Karpas-422 (cell line): ENCODE measurements at regions not wholly inside any gene's neighbourhood (a gene's known extent, or its start where the extent isn't known, plus 50 kb on each side); places are given as distances from the start of the nearest gene placed in this dataset.

Experiments used
- DNase-seq: peaks from one replicate; pipeline ENCODE4 v3.0.0-alpha.2; 2015
- H2AFZ ChIP-seq: fragments of 200-600 bp; sonication (generic); 2 replicates; pipeline ENCODE4 v1.6.1; 2014; ENCODE audit warnings: antibody characterized with exemption, low read length, mixed read lengths
- H3K27ac ChIP-seq: fragments of 200-600 bp; sonication (generic); 2 replicates; pipeline ENCODE4 v1.5.1; 2014; ENCODE audit warnings: mild to moderate bottlenecking, low read length, moderate library complexity
- H3K27me3 ChIP-seq: fragments of 200-600 bp; sonication (generic); 2 replicates; pipeline ENCODE4 v1.6.1; 2014; ENCODE audit warnings: low read length, mixed read lengths
- H3K36me3 ChIP-seq: fragments of 200-600 bp; sonication (generic); 2 replicates; pipeline ENCODE4 v1.6.1; 2014; ENCODE audit warnings: low read length, mixed read lengths; ENCODE audit not compliant: insufficient read depth
- H3K4me1 ChIP-seq: fragments of 200-600 bp; sonication (generic); 2 replicates; pipeline ENCODE4 v1.6.1; 2014; ENCODE audit warnings: mild to moderate bottlenecking, low read length, mixed read lengths
- H3K4me2 ChIP-seq: fragments of 200-600 bp; sonication (generic); 2 replicates; pipeline ENCODE4 v1.6.1; 2014; ENCODE audit warnings: low read length, low read depth, mild to moderate bottlenecking; ENCODE audit not compliant: poor library complexity, severe bottlenecking
- H3K4me3 ChIP-seq: fragments of 200-600 bp; sonication (generic); 2 replicates; pipeline ENCODE4 v1.5.1; 2014; ENCODE audit warnings: mild to moderate bottlenecking, antibody characterized with exemption, low read length, mixed read lengths
- H3K79me2 ChIP-seq: fragments of 200-600 bp; sonication (generic); 2 replicates; pipeline ENCODE4 v1.6.1; 2014; ENCODE audit warnings: mild to moderate bottlenecking, low read length, mixed read lengths
- H3K9ac ChIP-seq: fragments of 200-600 bp; sonication (generic); 2 replicates; pipeline ENCODE4 v1.6.0; 2014; ENCODE audit warnings: low read length
- H3K9me2 ChIP-seq: fragments of 200-600 bp; sonication (generic), shearing (Covaris generic); replicated peaks from 2 replicates; pipeline ENCODE4 v1.6.0; 2014; ENCODE audit warnings: mild to moderate bottlenecking, low read length, moderate library complexity; ENCODE audit not compliant: insufficient read depth
- H3K9me3 ChIP-seq: fragments of 300-700, 200-600 bp; sonication (generic); 2 replicates; pipeline ENCODE4 v1.6.1; 2014; ENCODE audit warnings: low read length, mixed read lengths
- H4K20me1 ChIP-seq: fragments of 200-600 bp; sonication (generic); 2 replicates; pipeline ENCODE4 v1.6.1; 2014; ENCODE audit warnings: mild to moderate bottlenecking, antibody characterized with exemption, low read length, low read depth; ENCODE audit not compliant: insufficient read depth

- no peak overlapping the region for H3K4me2 ChIP-seq
- H3K27ac ChIP-seq, result no peak overlapping the region
- no peaks in the 10 kb centered on the region for H3K9me2 ChIP-seq
- H3K9ac ChIP-seq, result no peak overlapping the region
- no peaks in the 10 kb centered on the region for H4K20me1 ChIP-seq
- no peaks in the 10 kb centered on the region for H3K36me3 ChIP-seq
- no peak overlapping the region for H2AFZ ChIP-seq
- H3K27me3 ChIP-seq, result no peaks in the 10 kb centered on the region
- no peaks in the 10 kb centered on the region for H3K79me2 ChIP-seq
- peaks cover 32% of the 10 kb centered on the region for H3K9me3 ChIP-seq
- H3K4me1 ChIP-seq, result no peaks in the 10 kb centered on the region
- H3K4me3 ChIP-seq, result no peak overlapping the region
- no peak for DNase-seq
Measured at GRCh38 chr5:4083591-4084337, 488.1 kb downstream of the IRX1 start.

- DNase-seq, result no peak
- Histone ChIP-seq H3K4me1 (no peaks in the 10 kb centered on the region), H3K4me2 (no peak overlapping the region), H3K9me2 (no peaks in the 10 kb centered on the region), H3K9me3 (peaks cover 22% of the 10 kb centered on the region), H4K20me1 (no peaks in the 10 kb centered on the region), H3K36me3 (no peaks in the 10 kb centered on the region), H3K4me3 (no peak overlapping the region), H3K79me2 (no peaks in the 10 kb centered on the region), H3K27ac (no peak overlapping the region), H2AFZ (no peak overlapping the region), H3K27me3 (no peaks in the 10 kb centered on the region), H3K9ac (no peak overlapping the region)
Measured at GRCh38 chr5:4086081-4086480, 490.4 kb downstream of the IRX1 start.

GRCh38 chr5:4087110-4087509 lies 491.5 kb downstream of the IRX1 start:
- no peak overlapping the region for H2AFZ ChIP-seq
- no peak for DNase-seq
- H3K79me2 ChIP-seq, result no peaks in the 10 kb centered on the region
- no peak overlapping the region for H3K4me2 ChIP-seq
- no peaks in the 10 kb centered on the region for H3K9me2 ChIP-seq
- H3K9me3 ChIP-seq, result peaks cover 25% of the 10 kb centered on the region
- no peaks in the 10 kb centered on the region for H4K20me1 ChIP-seq
- H3K27me3 ChIP-seq, result no peaks in the 10 kb centered on the region
- H3K36me3 ChIP-seq, result no peaks in the 10 kb centered on the region
- H3K27ac ChIP-seq, result no peak overlapping the region
- no peaks in the 10 kb centered on the region for H3K4me1 ChIP-seq
- no peak overlapping the region for H3K9ac ChIP-seq
- H3K4me3 ChIP-seq, result no peak overlapping the region

- Histone ChIP-seq H3K27ac (no peak overlapping the region), H3K9me2 (no peaks in the 10 kb centered on the region), H3K36me3 (no peaks in the 10 kb centered on the region), H4K20me1 (no peaks in the 10 kb centered on the region), H3K4me1 (no peaks in the 10 kb centered on the region), H3K4me3 (no peak overlapping the region), H3K9ac (no peak overlapping the region), H3K79me2 (no peaks in the 10 kb centered on the region), H2AFZ (no peak overlapping the region), H3K27me3 (no peaks in the 10 kb centered on the region), H3K9me3 (peaks cover 31% of the 10 kb centered on the region), H3K4me2 (no peak overlapping the region)
- DNase-seq, result no peak
Measured at GRCh38 chr5:4089087-4089486, 493.5 kb downstream of the IRX1 start.

- DNase-seq, result no peak
- H3K9me2 ChIP-seq, result no peaks in the 10 kb centered on the region
- no peaks in the 10 kb centered on the region for H3K79me2 ChIP-seq
- no peaks in the 10 kb centered on the region for H3K4me1 ChIP-seq
- no peak overlapping the region for H2AFZ ChIP-seq
- no peaks in the 10 kb centered on the region for H4K20me1 ChIP-seq
- H3K36me3 ChIP-seq, result no peaks in the 10 kb centered on the region
- no peak overlapping the region for H3K4me2 ChIP-seq
- H3K4me3 ChIP-seq, result no peak overlapping the region
- no peaks in the 10 kb centered on the region for H3K27me3 ChIP-seq
- H3K9me3 ChIP-seq, result peaks cover 31% of the 10 kb centered on the region
- H3K9ac ChIP-seq, result no peak overlapping the region
- H3K27ac ChIP-seq, result no peak overlapping the region
Measured at GRCh38 chr5:4093236-4093635, 497.6 kb downstream of the IRX1 start.

GRCh38 chr5:4093970-4094369 lies 498.3 kb downstream of the IRX1 start:
- no peak for DNase-seq
- Histone ChIP-seq H4K20me1 (no peaks in the 10 kb centered on the region), H3K4me2 (no peak overlapping the region), H3K9me3 (peaks cover 24% of the 10 kb centered on the region), H3K27me3 (no peaks in the 10 kb centered on the region), H2AFZ (no peak overlapping the region), H3K4me1 (no peaks in the 10 kb centered on the region), H3K36me3 (no peaks in the 10 kb centered on the region), H3K79me2 (no peaks in the 10 kb centered on the region), H3K4me3 (no peak overlapping the region), H3K27ac (no peak overlapping the region), H3K9me2 (no peaks in the 10 kb centered on the region), H3K9ac (no peak overlapping the region)

GRCh38 chr5:4095918-4096630 lies 500.4 kb downstream of the IRX1 start:
- no peak overlapping the region for H2AFZ ChIP-seq
- H3K4me1 ChIP-seq, result no peaks in the 10 kb centered on the region
- no peaks in the 10 kb centered on the region for H4K20me1 ChIP-seq
- H3K9ac ChIP-seq, result no peak overlapping the region
- H3K9me2 ChIP-seq, result no peaks in the 10 kb centered on the region
- no peaks in the 10 kb centered on the region for H3K79me2 ChIP-seq
- no peak overlapping the region for H3K27ac ChIP-seq
- H3K4me2 ChIP-seq, result no peak overlapping the region
- no peaks in the 10 kb centered on the region for H3K36me3 ChIP-seq
- no peak for DNase-seq
- no peaks in the 10 kb centered on the region for H3K27me3 ChIP-seq
- H3K4me3 ChIP-seq, result no peak overlapping the region
- H3K9me3 ChIP-seq, result peaks cover 21% of the 10 kb centered on the region

- no peak for DNase-seq
- Histone ChIP-seq H3K4me2 (no peak overlapping the region), H3K79me2 (no peaks in the 10 kb centered on the region), H4K20me1 (no peaks in the 10 kb centered on the region), H3K4me3 (no peak overlapping the region), H3K9me2 (no peaks in the 10 kb centered on the region), H3K27me3 (no peaks in the 10 kb centered on the region), H2AFZ (no peak overlapping the region), H3K9ac (no peak overlapping the region), H3K36me3 (no peaks in the 10 kb centered on the region), H3K27ac (no peak overlapping the region), H3K4me1 (no peaks in the 10 kb centered on the region), H3K9me3 (peaks cover 20% of the 10 kb centered on the region)
Measured at GRCh38 chr5:4097199-4097598, 501.6 kb downstream of the IRX1 start.
